ENCODE measurements at regions not wholly inside any gene's neighbourhood (a gene's known extent, or its start where the extent isn't known, plus 50 kb on each side); places are given as distances from the start of the nearest gene placed in this dataset.

DNA sequence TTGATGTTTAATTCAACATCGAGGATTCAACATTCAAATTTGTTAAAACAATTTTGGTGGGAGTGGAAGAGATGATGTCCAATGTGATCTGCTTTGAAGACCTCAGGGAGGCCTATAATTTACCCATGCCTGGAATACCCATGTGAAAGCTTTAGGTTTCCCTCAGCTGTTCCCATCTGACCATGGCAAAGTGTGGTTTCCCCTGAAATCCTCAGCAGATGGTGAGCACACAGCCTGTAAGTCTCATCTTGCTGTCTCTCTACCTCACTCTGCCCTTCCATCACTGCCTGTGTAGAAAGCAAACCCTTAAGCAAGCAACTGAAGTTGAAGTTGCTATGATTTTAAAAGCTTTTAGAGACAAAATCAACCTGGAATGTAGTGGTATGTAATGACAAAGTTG is 80.1 kb upstream of the ATF3 start:
- DNase-seq: no peak

DNA sequence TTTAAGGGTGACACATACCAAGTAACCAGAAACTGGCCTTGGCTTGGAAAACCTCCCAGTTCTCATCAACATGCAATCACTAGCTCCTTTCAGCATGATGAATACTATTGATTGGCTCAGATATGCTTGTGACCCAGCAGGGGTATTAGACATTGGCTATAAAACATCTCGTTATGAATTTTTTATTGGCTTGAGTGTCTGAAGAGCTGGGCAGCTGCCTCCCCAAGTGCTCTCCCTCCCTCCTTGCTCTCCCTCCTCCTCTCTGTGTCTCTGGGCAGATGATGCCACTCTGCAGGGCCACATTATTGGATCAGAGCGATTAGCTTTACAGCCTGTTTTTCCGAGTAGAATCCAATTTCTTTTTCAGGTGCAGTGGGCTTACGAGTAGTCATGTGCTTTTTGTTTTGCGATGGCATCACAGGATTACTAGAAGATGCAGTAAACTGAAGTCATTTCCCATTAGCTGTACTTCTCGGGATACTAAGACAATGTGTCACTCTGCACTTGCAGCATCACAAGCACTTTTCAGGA is 79.3 kb upstream of the ATF3 start:
- DNase-seq: no peak

DNA sequence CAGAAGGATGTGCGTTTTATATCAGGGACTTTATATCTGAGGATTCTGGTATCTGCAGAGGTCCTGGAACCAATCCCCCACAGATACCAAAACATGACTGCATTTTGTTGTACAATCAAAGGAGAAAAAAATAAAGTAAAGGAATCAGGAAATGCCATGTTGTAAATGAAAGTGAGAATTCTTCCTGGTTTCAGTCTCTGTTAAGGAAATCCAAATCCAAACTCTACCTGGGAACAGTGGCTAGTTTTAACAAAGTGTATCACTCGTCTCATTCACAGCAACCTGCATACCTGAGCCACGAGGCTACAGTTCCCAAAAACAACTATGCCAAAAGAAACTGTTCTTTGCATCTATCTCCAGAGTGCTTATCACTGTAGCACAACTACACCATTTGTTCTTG is 77.3 kb upstream of the ATF3 start:
- no peak for DNase-seq

DNA sequence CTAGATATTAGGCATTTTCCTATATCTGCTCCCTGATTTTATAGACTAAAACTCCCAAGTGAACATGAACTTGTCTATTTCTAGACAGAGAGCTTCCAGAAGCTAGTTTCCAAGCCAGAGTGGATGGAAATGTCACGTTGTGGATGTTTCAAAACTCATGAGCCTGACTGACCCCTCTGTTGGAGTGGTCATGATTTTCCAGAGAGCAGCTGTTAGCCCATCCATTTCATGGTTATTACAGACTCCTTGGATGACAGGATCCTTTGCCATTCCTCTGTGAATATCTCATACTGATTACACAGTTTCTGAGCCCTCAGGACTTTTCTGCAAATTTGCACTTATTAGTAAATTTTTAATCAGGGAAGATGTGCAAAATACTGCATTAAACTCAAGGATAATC is 76.8 kb upstream of the ATF3 start:
- DNase-seq: no peak

DNA sequence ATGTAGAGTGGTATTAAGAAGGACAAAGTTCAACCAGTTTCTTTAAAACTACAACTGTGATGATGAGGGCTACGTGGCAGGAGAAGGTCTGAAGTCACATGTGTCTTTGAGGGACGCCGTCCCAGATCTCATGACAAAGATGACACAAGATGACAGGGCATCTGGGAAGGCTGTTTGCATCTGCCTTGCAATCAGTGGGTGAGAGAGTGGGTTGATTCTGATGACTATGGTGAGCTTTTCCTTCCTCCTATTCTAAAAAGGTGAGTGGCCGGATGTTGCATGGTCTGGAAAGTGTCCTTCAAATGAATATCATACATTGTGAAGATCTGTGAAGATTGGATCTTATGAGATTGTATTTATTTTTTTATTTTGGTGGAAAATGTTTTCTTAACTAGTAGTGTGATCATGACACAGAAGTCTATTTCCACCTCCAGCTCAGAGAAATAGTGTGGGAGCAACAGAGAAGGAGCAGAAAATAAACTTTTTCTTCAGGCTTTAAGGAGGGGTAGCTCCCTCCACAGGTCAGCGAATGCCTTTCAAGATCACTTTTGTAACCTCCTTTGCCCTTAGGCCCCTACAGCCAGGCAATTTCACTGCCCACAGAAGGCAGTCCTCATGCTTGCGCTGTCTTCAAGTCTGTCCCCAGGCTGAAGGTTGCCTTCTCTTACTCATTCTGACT is 76.0 kb upstream of the ATF3 start:
- DNase-seq: no peak

DNA sequence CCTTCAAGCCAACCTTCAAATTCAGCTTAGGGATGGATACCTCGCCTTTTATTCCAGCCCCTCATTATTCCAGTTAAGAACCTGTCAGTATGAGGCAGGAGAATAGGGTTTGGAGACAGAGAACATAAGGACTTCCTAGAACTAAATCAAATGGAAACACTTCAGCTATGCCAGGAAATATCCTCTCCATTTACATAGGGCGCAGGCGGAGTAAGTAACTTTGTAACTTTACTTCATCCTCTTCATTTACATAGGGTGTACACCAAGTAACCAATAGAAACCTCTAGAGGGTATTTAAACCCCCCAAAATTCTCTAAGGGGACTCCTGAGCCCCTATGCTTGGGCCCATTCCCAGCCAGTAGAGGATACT is 75.4 kb upstream of the ATF3 start:
- no peak for DNase-seq

DNA sequence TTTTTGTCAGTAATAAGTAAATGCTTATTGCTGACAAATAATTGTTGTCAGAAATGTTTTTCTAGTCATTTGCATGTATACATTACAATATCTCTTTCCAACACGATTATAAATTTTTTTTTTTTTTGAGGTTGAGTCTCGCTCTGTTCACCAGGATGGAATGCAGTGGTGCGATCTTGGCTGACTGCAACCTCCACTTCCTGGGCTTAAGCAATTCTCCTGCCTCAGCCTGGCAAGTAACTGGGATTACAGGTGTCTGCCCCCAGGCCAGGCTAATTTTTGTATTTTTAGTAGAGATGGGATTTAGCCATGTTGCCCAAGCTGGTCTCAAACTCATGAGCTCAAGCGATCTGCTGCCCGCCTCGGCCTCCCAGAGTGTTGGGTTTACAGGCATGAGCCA is 72.0 kb upstream of the ATF3 start:
- DNase-seq: no peak

DNA sequence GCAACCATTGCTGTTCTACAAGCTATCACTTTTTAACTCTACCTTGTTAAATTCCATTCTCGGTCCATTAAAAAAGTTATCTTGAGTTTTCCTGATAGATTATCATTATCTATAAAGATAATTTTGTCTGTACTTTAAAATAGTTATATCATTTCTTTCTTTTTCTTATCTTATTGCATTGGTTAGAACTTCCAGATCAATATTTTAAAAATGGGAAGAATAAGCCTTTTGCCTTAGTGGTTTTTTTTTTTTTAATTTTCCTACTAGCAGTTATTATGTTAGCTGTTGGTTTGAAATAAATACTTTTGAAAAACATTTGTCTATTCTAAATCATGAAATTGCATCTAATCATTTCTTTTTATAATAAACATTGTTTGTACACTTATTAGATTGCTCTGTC is 71.0 kb upstream of the ATF3 start:
- DNase-seq: no peak

DNA sequence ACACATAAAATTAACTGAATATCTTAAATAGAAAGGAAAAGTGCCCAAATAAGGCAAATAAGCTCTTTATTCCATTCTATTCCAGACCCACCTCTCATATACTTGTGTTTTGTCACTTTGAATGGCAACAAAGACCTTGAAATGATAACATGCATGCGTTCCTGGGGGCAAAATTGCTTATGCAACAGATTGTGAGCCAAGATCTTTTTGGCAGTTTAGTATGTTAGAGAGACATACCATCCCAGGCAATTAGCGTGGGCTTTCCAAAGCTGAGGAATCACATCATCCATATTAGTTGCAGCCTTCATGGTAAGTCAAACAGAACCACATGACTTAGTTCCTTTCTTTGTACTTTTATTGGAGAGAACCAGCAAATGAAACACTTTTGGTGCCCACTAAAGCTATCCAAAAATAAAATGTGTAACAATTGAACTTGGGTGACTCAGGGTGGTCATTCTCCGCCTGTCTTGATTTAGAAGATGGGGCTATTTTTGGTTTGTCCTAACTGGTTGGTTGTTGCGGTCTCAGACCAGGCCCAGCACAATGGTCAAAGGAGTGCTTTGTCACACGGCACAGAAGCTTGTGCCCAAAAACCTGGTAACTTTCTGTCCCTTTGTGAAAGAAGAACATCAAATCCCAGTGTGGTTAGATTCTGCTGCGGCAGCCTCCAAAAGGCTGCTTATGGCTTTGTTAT is 68.7 kb upstream of the ATF3 start:
- DNase-seq: no peak

DNA sequence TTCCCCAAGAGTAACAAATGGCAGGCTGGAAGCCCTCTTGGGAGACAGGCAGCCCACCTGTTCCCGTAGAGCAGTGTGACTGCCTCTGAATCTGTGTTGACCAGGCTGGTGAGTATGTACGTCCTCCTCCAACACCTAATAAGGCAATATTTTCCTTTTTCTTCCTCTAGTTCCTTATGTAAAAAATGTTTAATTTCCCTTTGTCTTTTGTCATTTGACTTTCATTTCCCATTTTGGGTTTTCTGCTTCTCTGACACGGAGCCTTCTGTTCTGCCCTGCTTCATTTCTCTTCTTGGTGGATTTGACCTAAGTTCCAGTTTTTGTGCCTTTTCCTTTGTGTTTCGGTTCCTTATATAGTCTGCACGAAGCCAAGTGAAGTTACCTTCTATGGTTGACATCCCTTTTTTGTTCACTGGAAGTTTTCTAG is 65.8 kb upstream of the ATF3 start:
- DNase-seq: no peak

DNA sequence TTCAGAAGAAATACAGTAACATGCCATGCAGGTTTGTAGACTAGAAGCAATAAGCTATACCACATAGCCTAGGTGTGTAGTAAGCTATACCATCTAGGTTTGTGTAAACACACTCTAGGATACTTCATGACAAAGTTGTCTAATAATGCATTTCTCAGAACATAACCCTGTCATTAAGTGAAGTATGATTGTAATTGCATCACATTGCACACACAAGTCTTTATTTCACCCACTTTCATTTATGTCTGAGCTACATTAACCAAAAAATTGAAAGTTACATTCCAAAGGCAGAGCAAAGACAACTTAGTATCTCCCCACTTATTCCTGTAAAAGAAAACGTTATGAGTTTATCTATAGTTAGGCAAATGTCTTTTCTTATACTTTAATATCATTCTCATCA is 64.5 kb upstream of the ATF3 start:
- DNase-seq: no peak

DNA sequence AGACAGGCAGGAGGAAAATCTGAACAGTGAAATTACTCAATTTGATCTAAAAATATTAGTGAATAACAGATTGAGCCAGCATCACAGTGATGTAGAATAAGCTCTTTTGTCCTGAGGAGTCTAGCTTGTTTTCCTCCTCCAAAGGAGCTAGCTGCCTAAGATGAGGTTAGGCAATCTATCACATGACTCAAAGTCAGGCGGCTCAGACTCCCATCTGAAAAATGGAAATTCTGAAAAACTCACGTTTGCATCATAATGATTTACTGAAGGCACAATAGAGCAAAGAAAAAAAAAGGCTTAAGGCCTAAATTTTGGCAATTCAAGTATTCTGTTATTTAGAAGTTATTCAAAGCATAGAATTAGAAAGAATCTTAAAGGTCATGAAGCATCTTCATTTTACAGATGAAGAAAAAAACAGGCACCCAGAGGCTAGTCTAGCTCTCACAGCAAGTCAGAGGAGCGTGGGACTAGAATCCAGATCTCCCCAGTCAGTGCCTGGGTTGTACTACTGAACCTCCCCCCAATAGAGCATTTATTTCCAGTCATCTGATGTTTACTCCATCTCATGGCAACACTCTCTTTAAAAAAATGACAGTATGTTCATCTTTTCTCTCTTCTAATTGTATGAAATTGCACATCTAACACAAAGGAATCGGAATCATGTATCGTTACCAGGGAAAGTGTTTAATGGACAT is 62.5 kb upstream of the ATF3 start:
- DNase-seq: no peak

DNA sequence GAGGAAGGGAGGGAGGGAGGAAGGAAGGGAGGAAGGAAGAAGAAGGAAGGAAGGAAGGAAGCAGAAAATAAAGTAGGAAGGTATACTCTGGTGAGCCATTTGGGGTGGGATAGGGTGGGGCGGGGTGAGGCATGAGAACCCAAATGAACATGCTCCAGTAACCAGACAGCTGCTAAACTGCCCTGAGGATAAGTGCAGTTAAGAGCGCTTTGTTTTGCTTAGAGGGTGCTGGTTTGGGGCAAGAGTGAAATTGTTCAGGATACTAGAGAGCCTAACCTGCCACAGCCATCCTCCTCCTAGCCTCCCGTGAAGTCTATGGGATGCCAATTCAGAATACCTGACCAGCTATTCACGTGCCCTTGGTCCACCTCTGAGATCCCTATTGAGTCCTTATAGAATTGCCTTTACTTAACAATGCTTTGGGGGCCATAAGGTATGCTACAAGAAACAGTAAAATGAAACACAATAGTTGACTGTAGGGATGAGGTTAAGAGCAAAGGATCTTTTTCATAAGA is 59.0 kb upstream of the ATF3 start:
- no peak for DNase-seq

DNA sequence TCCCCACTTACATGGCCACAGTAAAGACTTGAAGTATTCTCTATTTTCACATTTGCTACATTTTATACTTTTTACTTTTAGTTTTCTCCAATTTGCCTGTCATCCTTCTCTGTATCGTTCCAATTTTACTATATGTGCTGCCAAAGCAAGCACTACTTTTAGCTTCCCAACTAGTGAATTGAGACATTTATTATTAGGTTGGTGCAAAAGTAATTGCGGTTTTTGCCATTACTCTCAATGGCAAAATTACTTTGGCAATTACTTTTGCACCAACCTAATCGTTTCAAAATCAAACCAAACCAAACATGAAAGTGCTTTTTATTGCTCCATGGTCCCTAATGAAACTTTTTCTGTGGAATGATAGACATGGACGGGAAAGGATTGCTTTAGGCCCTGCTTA is 56.6 kb upstream of the ATF3 start:
- no peak for DNase-seq

DNA sequence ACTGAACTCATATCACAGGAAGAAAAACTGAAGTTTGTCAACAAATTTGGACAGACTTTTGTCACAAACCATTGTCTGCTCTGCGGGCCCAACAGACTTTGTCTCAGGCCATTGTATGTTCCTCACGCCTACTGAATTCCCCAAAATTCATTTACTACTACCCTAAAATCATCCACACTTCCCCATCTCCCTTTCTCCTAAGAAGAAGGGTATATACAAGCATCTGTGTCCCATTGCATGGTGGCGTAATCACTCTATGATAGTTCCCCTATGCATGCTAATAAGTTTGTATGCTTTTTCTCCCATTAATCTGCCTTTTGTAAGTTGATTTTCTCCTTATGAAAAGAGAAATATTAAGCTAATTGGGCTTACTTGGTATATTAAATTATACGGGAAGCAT is 54.9 kb upstream of the ATF3 start:
- DNase-seq: no peak

DNA sequence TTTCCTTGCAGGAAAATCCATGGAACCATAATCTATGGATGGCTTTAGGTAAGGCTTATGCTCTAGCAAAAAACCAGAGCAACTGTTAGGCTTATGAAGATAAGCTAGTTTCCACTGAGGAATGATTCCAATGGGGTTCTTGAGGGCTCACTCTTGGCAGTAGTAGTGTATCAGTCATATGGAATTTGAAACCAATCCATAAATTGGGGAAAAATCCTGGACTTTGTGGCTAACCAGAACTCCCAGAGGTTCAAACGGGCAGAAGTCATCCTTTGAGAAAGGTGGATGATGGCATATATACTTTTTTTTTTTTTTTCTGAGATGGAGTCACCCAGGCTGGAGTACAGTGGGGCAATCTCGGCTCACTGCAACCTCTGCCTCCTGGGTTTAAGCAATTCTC is 54.2 kb upstream of the ATF3 start:
- DNase-seq: no peak

DNA sequence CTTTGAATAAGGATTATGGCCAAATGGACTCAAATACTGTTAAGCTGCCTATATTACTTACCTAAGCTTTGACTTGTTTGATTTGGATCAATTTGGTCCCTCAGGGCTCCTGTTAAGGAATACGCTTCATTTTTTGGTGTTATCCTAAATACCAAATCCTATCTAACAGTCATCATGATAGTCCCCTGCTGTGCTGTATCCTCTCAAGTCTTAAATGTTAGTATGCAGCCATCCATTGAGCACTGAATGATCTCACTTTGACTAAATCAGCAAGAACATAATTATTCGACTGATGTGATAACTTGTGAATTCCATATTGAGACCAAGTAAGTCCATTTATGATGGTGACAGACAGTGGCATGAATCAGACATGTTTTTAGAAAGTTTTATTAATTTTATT is 53.1 kb upstream of the ATF3 start:
- no peak for DNase-seq

DNA sequence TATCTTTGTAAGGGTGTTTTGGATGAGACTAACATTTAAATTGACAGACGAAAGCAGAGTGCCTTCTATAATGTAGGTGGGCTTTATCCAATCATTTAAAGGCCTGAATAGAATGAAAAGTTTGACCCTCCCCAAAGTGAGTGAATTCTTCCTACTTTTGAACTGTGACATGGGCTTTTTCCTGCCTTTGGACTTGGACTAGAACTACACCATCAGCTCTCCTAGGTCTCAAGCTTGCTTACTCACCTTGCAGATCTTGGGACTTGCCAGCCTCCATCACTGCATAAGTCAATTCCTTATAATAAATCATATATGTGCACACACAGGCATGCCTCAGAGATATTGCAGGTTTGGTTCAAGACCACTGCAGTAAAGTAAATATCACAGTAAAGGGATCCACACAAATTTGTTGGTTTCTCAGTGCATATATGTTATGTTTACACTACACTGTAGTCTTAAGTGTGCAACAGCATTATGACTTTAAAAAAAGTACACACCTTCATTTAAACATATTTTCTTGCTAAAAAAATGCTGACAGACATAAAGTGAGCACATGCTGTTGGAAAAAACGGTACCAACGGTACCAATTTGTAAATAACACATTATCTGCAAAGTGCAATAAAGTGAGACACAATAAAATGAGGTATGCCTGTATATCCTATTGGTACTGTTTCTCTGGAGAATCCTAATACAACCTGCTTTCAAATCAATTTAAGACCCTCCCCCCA is 51.6 kb upstream of the ATF3 start:
- DNase-seq: no peak

DNA sequence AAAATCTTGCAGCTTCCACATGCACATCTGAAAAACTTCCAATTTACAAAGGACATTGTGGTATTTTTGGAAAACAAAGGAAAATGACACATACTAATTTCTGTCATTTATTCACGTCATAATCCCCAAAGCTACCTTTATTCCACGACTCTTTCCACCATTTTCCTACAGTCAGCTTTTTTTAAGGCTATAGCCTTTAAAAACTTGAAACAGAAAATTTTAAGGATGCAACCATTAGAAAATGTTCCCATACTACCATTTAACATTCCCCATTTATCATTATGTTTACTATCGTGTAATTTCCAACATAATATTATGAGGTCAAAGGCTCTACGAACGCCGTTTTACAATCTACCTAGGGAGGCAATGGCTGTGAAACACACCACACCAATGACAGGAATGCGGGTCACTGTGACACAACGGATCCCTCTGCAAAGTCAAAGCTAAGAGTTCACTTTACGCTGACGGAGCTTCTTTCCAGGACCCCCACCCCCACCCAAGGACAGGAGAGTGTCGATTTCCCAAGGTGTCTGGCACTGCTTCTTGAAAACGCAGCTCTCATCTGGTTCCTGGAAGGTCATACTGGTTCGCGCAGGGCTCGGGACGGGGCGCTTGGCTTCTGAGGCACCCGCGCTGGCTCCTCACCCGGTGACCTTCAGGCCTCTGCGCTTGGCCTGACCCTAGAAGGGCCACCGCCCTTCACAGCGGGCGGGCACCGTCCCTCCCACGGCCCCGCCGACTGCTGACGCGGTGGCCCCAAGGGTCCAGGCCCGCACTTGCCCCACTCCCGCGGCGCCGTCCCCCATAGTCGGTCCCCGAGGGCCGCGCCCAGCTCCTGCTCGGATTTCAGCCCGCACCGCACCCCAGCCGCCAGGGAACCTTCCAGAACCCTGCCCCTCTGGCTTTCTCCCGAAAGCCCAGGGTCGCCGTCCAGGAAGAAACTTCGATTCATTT is 50.5 kb upstream of the ATF3 start:
- no peak for DNase-seq

DNA sequence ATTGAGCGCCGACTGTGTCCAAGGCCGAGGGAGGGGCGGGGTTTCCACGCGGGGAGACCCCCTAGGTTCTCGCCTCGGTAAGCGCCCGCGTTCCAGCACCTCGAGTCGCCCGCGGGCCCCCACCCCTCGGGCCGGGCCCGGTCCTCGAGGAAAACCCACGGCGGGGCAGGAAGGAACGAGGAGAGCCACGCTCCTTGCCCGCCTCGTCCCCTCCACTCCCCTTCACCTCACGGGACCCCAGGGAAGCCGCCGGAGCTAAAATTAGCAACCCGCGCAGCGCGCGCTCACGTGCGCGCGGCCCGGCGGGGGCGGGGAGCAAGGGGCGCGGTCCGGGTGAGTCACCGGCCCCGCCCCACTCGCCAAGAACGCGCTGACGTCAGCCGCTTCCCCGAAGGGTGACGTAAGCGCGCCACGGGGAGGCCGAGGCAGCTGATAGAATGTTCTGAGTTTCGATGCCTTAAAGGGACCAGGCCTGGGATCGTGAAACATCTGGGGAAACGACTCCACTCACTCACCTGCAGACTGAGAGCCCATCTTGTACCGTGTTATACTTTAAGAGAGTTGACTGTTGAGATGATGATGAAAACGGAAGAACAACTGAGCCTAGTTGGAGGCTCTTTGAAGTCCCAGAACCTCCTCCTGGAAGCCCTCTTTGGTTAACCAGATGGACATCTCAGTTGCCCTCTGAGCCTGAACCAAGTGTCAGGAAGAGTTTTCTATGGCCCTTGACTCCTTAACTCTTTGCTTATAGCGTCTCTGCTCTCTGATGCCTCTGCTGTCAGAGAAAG is 49.7 kb upstream of the ATF3 start:
- DNase-seq: peak; percentile 50

All from NCI-H526 treated with DMSO at 0.1 percent for 48 hours (cell line).